Transverse colon (tissue), 4 donors: ENCODE measurements at regions not wholly inside any gene's neighbourhood (a gene's known extent, or its start where the extent isn't known, plus 50 kb on each side); places are given as distances from the start of the nearest gene placed in this dataset.

Experiments
- DNase-seq: peaks from one replicate; pipeline ENCODE4 v3.0.0-alpha.2; 2019
- H3K27ac ChIP-seq, 4 donors: fragments of 200-600 bp; sonication (generic); 2 replicates each; pipeline ENCODE4 v1.5.1; 2016 to 2018; ENCODE audit warnings: inconsistent platforms in 4 of 4
- H3K27me3 ChIP-seq: fragments of 200-600 bp; sonication (generic); 2 replicates; pipeline ENCODE4 v1.5.1; 2017; ENCODE audit warnings: inconsistent platforms
- H3K36me3 ChIP-seq, 4 donors: fragments of 200-600 bp; sonication (generic); 2 replicates each; pipeline ENCODE4 v1.5.1; 2017 to 2019; ENCODE audit warnings: inconsistent platforms in 4 of 4
- H3K4me1 ChIP-seq, 4 donors: fragments of 200-600 bp; sonication (generic); 2 replicates each; pipeline ENCODE4 v1.5.1; 2017 to 2020; ENCODE audit warnings: inconsistent platforms in 4 of 4
- H3K4me3 ChIP-seq, 4 donors: fragments of 200-600 bp; sonication (generic); 1 replicate in 1 of 4; 2 replicates in 3 of 4; pipeline versions ENCODE4 v1.5.1 to v1.6.1; 2017 to 2019; ENCODE audit warnings: inconsistent platforms in 4 of 4
- H3K9me3 ChIP-seq, 2 donors: fragments of 200-600 bp; sonication (generic); 2 replicates each; pipeline ENCODE4 v1.5.1; 2017 to 2019; ENCODE audit warnings: inconsistent platforms in 2 of 2
- CTCF ChIP-seq, 5 experiments: fragments of 200-600 bp in 3 of 5; fragments of 450-650 bp in 2 of 5; sonication (generic) in 3 of 5; IDR thresholded peaks; 1 replicate in 2 of 5; 2 replicates in 3 of 5; pipeline ENCODE4 v1.5.1; 2016 to 2017; ENCODE audit warnings: antibody characterized with exemption in 5 of 5, inconsistent platforms in 3 of 5, mild to moderate bottlenecking in 2 of 5, moderate library complexity in 1 of 5
- EP300 ChIP-seq: sonication (generic); formaldehyde crosslinking; IDR thresholded peaks from one replicate; pipeline ENCODE4 v1.6.1; 2017; ENCODE audit warnings: antibody characterized with exemption, low read depth
- POLR2A ChIP-seq: fragments of 450-650 bp; IDR thresholded peaks from one replicate; pipeline ENCODE4 v1.6.1; 2016; ENCODE audit warnings: antibody characterized with exemption, mild to moderate bottlenecking, moderate library complexity
- POLR2AphosphoS5 ChIP-seq, 3 donors: sonication (generic); formaldehyde crosslinking; IDR thresholded peaks; one replicate each; pipeline ENCODE4 v1.6.1; 2016; ENCODE audit warnings: antibody characterized with exemption in 3 of 3
- WGBS, 2 donors: methylation state at CpG; one replicate each; pipeline ENCODE4 v1.1.5; 2018; ENCODE audit warnings: low coverage in 1 of 2; 5-methylcytosine and 5-hydroxymethylcytosine counted together
- in situ Hi-C, 4 donors: fragments of 200-750 bp; cut with MboI; loops; one replicate each; pipeline versions ENCODE4 v1.15.0 to v1.15.1; 2017; ENCODE audit warnings: low sequenced_read_pairs in 3 of 4, low pct_ligation_motif_present in 1 of 4, low pct_unique_long_range_greater_than_20kb in 1 of 4
- intact Hi-C: fragments of 100-400 bp; cut with DNase I; formaldehyde crosslinking; loops from one replicate; pipeline ENCODE4 v1.15.1; 2023; ENCODE audit warnings: low total_unique reads

DNA sequence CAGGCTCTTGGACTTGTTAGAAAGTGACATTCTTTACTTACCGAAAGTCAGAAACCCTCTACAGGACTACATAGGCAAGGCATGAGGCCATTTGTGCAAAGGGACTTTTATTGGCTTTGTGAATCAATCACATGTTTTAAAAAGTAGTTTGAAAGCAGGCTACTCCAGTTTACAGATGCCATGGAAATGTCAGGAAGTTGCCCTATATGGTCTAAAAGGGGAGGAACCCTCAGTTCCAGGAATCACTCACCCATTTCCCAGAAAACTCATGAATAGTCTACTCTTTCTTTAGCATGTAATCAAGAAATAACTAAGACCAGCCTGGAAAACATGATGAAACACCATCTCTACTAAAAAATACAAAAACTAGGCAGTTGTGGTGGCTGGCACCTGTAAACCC lies 51.0 kb upstream of the MKRN3 start:
- in situ Hi-C loops, result no loop called here
- 92% methylated on average over 1 of the region's 1 CpG; no CpG with 5 or more reads in 1 of the 2 donors for WGBS, 2 donors

DNA sequence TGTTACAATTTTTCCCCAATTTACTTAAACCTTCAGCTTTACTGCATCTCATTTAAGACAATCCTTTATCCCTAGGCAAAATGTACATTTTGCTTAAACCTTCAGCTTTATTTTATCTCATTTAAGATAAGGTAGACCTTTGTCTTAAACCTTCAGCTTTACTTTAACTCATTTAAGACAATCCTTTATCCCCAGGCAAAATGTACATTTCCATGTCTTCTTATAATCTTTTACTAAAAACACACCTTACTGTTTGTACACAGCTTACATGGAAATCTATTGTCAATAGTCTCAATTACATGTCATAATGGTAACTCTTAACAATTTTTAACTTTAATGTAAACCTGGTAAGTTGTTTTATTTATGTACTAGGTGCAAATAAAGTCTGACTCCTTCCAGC lies 58.7 kb upstream of the MKRN3 start:
- no peak overlapping the region for H3K4me3 ChIP-seq
- in situ Hi-C loops, result loop anchor here in 1 of 4 donors (10.0 kb wide), 1 partner anchor 58 kb away; the partner anchor contains the start of gene MKRN3
- H3K36me3 ChIP-seq, result no peaks in the 10 kb centered on the region
- H3K9me3 ChIP-seq, result no peaks in the 10 kb centered on the region
- intact Hi-C loops, result no loop called here
- TF ChIP-seq POLR2A, result no peak
- TF ChIP-seq POLR2AphosphoS5 (IDR thresholded peaks at IDR 0.05), result no peak
- no peak for TF ChIP-seq EP300
- H3K27ac ChIP-seq, result no peak overlapping the region
- no peaks in the 10 kb centered on the region for H3K4me1 ChIP-seq
- no peak for DNase-seq
- no peaks in the 10 kb centered on the region for H3K27me3 ChIP-seq

More for the DNA sequence above, 51.0 kb upstream of the MKRN3 start:
- Histone ChIP-seq H3K36me3 (no peaks in the 10 kb centered on the region), H3K9me3 (no peaks in the 10 kb centered on the region), H3K4me3 (no peak overlapping the region), H3K27ac (no peak overlapping the region), H3K27me3 (no peaks in the 10 kb centered on the region), H3K4me1 (no peaks in the 10 kb centered on the region)
- intact Hi-C loops, result no loop called here
- TF ChIP-seq CTCF (IDR thresholded peaks at IDR 0.05), result no peak
- TF ChIP-seq POLR2A, result no peak
- no peak for TF ChIP-seq EP300
- TF ChIP-seq POLR2AphosphoS5 (IDR thresholded peaks at IDR 0.05), result no peak
- no peak for DNase-seq

- intact Hi-C loops (no loop called here), in situ Hi-C loops (loop anchor here in 1 of 4 donors (10.0 kb wide), 1 partner anchor 61 kb away; the partner anchor contains the start of gene MKRN3)
- DNase-seq, result no peak
- 33 to 59% methylated on average over 3 of the region's 3 CpGs for WGBS, 2 donors
- no peak overlapping the region for H3K4me3 ChIP-seq
- H3K27me3 ChIP-seq, result no peaks in the 10 kb centered on the region
- H3K9me3 ChIP-seq, result no peaks in the 10 kb centered on the region
- H3K27ac ChIP-seq, result no peak overlapping the region
- TF ChIP-seq EP300, result no peak
- TF ChIP-seq POLR2AphosphoS5 (IDR thresholded peaks at IDR 0.05), result no peak
- TF ChIP-seq CTCF (IDR thresholded peaks at IDR 0.05), result no peak
- TF ChIP-seq POLR2A, result no peak
- H3K36me3 ChIP-seq, result no peaks in the 10 kb centered on the region
- no peaks in the 10 kb centered on the region for H3K4me1 ChIP-seq
Measured at GRCh38 chr15:23503980-23504379, 56.9 kb upstream of the GOLGA6L2 start.

GRCh38 chr15:23503576-23503975 lies 56.5 kb upstream of the GOLGA6L2 start:
- H3K9me3 ChIP-seq, result no peaks in the 10 kb centered on the region
- no peak for DNase-seq
- 42 to 50% methylated on average over 4 of the region's 4 CpGs for WGBS, 2 donors

More at GRCh38 chr15:23503576-23503975, 56.5 kb upstream of the GOLGA6L2 start:
- Histone ChIP-seq H3K4me1 (no peaks in the 10 kb centered on the region), H3K4me3 (no peak overlapping the region), H3K36me3 (no peaks in the 10 kb centered on the region), H3K27ac (no peak overlapping the region), H3K27me3 (no peaks in the 10 kb centered on the region)
- intact Hi-C loops (no loop called here), in situ Hi-C loops (loop anchor here in 1 of 4 donors (10.0 kb wide), 1 partner anchor 61 kb away; the partner anchor contains the start of gene MKRN3)
- TF ChIP-seq EP300, result no peak
- TF ChIP-seq POLR2AphosphoS5 (IDR thresholded peaks at IDR 0.05), result no peak
- TF ChIP-seq CTCF (IDR thresholded peaks at IDR 0.05), result no peak
- no peak for TF ChIP-seq POLR2A
